GM12892 (cell line): ENCODE measurements at regions not wholly inside any gene's neighbourhood (a gene's known extent, or its start where the extent isn't known, plus 50 kb on each side); places are given as distances from the start of the nearest gene placed in this dataset.

ENCODE experiments used
- DNase-seq: peaks from one replicate; pipeline ENCODE4 v3.0.0; 2011; ENCODE audit not compliant: insufficient read length
- FAIRE-seq: peaks from 2 replicates; lab custom pipeline; 2011; peaks lifted over from hg19 to GRCh38; lab: Jason Lieb, UNC
- POLR2A ChIP-seq: IDR thresholded peaks from 2 replicates; pipeline ENCODE4 v1.6.1; 2011; ENCODE audit warnings: low read depth, low read length, control low read depth
- POLR2AphosphoS5 ChIP-seq: IDR thresholded peaks from 2 replicates; pipeline ENCODE4 v1.6.1; 2011; ENCODE audit warnings: low read depth, low read length, control low read depth
- TAF1 ChIP-seq: IDR thresholded peaks from 2 replicates; pipeline ENCODE4 v1.6.1; 2011; ENCODE audit warnings: low read depth, mild to moderate bottlenecking, control low read depth, low read length, borderline replicate concordance

GRCh38 chr20:40738976-40739375 lies 49.9 kb upstream of the MAFB start:
- no peak for DNase-seq
- no peak for TF ChIP-seq POLR2A
- TF ChIP-seq POLR2AphosphoS5, result no peak
- TF ChIP-seq TAF1, result no peak
- no peak for FAIRE-seq

- TF ChIP-seq POLR2AphosphoS5 (no peak), TAF1 (no peak), POLR2A (no peak)
- no peak for DNase-seq
- FAIRE-seq, result no peak
Observed at GRCh38 chr20:40739841-40740240, 50.8 kb upstream of the MAFB start.

- FAIRE-seq (peak; percentile 27), DNase-seq (peak; percentile 33)
- no peak for TF ChIP-seq POLR2AphosphoS5
- no peak for TF ChIP-seq POLR2A
- TF ChIP-seq TAF1, result no peak
Observed at GRCh38 chr20:40741507-40742106, 52.6 kb upstream of the MAFB start.

GRCh38 chr20:40743141-40743775 lies 54.2 kb upstream of the MAFB start:
- FAIRE-seq, result no peak
- no peak for TF ChIP-seq POLR2AphosphoS5
- no peak for TF ChIP-seq POLR2A
- TF ChIP-seq TAF1, result no peak

GRCh38 chr20:40744072-40744817 lies 55.2 kb upstream of the MAFB start:
- no peak for TF ChIP-seq POLR2A
- no peak for TF ChIP-seq TAF1
- TF ChIP-seq POLR2AphosphoS5, result no peak
- FAIRE-seq (no peak), DNase-seq (no peak)

More at GRCh38 chr20:40743141-40743775, 54.2 kb upstream of the MAFB start:
- no peak for DNase-seq

GRCh38 chr20:40744818-40745175 lies 55.8 kb upstream of the MAFB start:
- DNase-seq, result no peak
- TF ChIP-seq POLR2AphosphoS5 (no peak), POLR2A (no peak), TAF1 (no peak)
- no peak for FAIRE-seq

GRCh38 chr20:40746251-40746650 lies 57.2 kb upstream of the MAFB start:
- TF ChIP-seq POLR2AphosphoS5, result no peak
- TF ChIP-seq POLR2A, result no peak
- no peak for TF ChIP-seq TAF1
- FAIRE-seq, result no peak
- no peak for DNase-seq

GRCh38 chr20:40748182-40748581 lies 59.1 kb upstream of the MAFB start:
- no peak for FAIRE-seq
- no peak for DNase-seq
- TF ChIP-seq POLR2AphosphoS5, result no peak
- TF ChIP-seq POLR2A, result no peak
- no peak for TF ChIP-seq TAF1

GRCh38 chr20:40749985-40750506 lies 61.0 kb upstream of the MAFB start:
- no peak for FAIRE-seq
- TF ChIP-seq POLR2AphosphoS5 (no peak), TAF1 (no peak), POLR2A (no peak)
- no peak for DNase-seq

- TF ChIP-seq POLR2AphosphoS5 (no peak), POLR2A (no peak), TAF1 (no peak)
- DNase-seq, result no peak
- no peak for FAIRE-seq
Observed at GRCh38 chr20:40750541-40751035, 61.6 kb upstream of the MAFB start.

- no peak for TF ChIP-seq TAF1
- no peak for TF ChIP-seq POLR2AphosphoS5
- no peak for TF ChIP-seq POLR2A
- DNase-seq (no peak), FAIRE-seq (no peak)
Observed at GRCh38 chr20:40753472-40753871, 64.4 kb upstream of the MAFB start.
